Activated T-helper 17 cell treated with anti-CD3 and anti-CD28 coated beads, Interleukin-2, amount 50 U/mL, for 72 hours (primary cell): ENCODE measurements at regions not wholly inside any gene's neighbourhood (a gene's known extent, or its start where the extent isn't known, plus 50 kb on each side); places are given as distances from the start of the nearest gene placed in this dataset.

Experiments
- ATAC-seq: fragments of 150-1000 bp; cut with Tn5 transposase; replicated peaks from 2 replicates; pipeline ENCODE4 v1.10.0; 2021; ENCODE audit warnings: mild to moderate bottlenecking, moderate library complexity
- H3K27ac Mint-ChIP-seq: one replicate; pipeline ENCODE4 v1.8.0; 2022; ENCODE audit warnings: mixed read lengths
- H3K27me3 Mint-ChIP-seq: one replicate; pipeline ENCODE4 v1.8.0; 2022; ENCODE audit warnings: mixed read lengths
- H3K36me3 Mint-ChIP-seq: one replicate; pipeline ENCODE4 v1.8.0; 2022; ENCODE audit warnings: low read depth, mild to moderate bottlenecking, mixed read lengths
- H3K4me1 Mint-ChIP-seq: one replicate; pipeline ENCODE4 v1.8.0; 2022; ENCODE audit warnings: mixed read lengths
- H3K4me3 Mint-ChIP-seq: one replicate; pipeline ENCODE4 v1.8.0; 2022; ENCODE audit warnings: mild to moderate bottlenecking, mixed read lengths
- H3K9me3 Mint-ChIP-seq: one replicate; pipeline ENCODE4 v1.8.0; 2022; ENCODE audit warnings: mixed read lengths

- Mint-ChIP-seq H3K27me3 (peaks cover 8% of the 10 kb centered on the region), H3K4me3 (no peak overlapping the region), H3K36me3 (no peaks in the 10 kb centered on the region), H3K9me3 (no peaks in the 10 kb centered on the region), H3K27ac (no peak overlapping the region), H3K4me1 (no peaks in the 10 kb centered on the region)
- no peak for ATAC-seq
These were observed 111.1 kb downstream of the CYP26B1 start for GRCh38 chr2:72036595-72036994.

GRCh38 chr2:72036173-72036545, 111.5 kb downstream of the CYP26B1 start:
- Mint-ChIP-seq H3K4me1 (no peaks in the 10 kb centered on the region), H3K36me3 (no peaks in the 10 kb centered on the region), H3K4me3 (no peak overlapping the region), H3K27me3 (peaks cover 8% of the 10 kb centered on the region), H3K27ac (no peak overlapping the region), H3K9me3 (no peaks in the 10 kb centered on the region)
- ATAC-seq, result no peak

GRCh38 chr2:72035518-72036172, 112.0 kb downstream of the CYP26B1 start:
- Mint-ChIP-seq H3K27me3 (peaks cover 8% of the 10 kb centered on the region), H3K36me3 (no peaks in the 10 kb centered on the region), H3K9me3 (no peaks in the 10 kb centered on the region), H3K4me1 (no peaks in the 10 kb centered on the region), H3K27ac (no peak overlapping the region), H3K4me3 (no peak overlapping the region)
- no peak for ATAC-seq

GRCh38 chr2:72034353-72035095, 113.1 kb downstream of the CYP26B1 start:
- Mint-ChIP-seq H3K27me3 (peaks cover 8% of the 10 kb centered on the region), H3K36me3 (no peaks in the 10 kb centered on the region), H3K4me1 (no peaks in the 10 kb centered on the region), H3K27ac (no peak overlapping the region), H3K9me3 (no peaks in the 10 kb centered on the region), H3K4me3 (no peak overlapping the region)
- ATAC-seq, result no peak

GRCh38 chr2:72033636-72034035, 114.0 kb downstream of the CYP26B1 start:
- Mint-ChIP-seq H3K9me3 (no peaks in the 10 kb centered on the region), H3K27me3 (peaks cover 8% of the 10 kb centered on the region), H3K27ac (no peak overlapping the region), H3K4me3 (no peak overlapping the region), H3K36me3 (no peaks in the 10 kb centered on the region), H3K4me1 (no peaks in the 10 kb centered on the region)
- ATAC-seq, result no peak

- Mint-ChIP-seq H3K36me3 (no peaks in the 10 kb centered on the region), H3K27ac (no peak overlapping the region), H3K9me3 (no peaks in the 10 kb centered on the region), H3K4me1 (no peaks in the 10 kb centered on the region), H3K27me3 (peaks cover 8% of the 10 kb centered on the region), H3K4me3 (no peak overlapping the region)
- no peak for ATAC-seq
These were observed 115.1 kb downstream of the CYP26B1 start for GRCh38 chr2:72032481-72033041.

- Mint-ChIP-seq H3K27me3 (peaks cover 8% of the 10 kb centered on the region), H3K9me3 (no peaks in the 10 kb centered on the region), H3K36me3 (no peaks in the 10 kb centered on the region), H3K4me1 (no peaks in the 10 kb centered on the region), H3K4me3 (no peak overlapping the region), H3K27ac (no peak overlapping the region)
- no peak for ATAC-seq
These were observed 116.1 kb downstream of the CYP26B1 start for GRCh38 chr2:72031346-72032110.

- Mint-ChIP-seq H3K27me3 (peaks cover 13% of the 10 kb centered on the region), H3K4me3 (no peak overlapping the region), H3K9me3 (no peaks in the 10 kb centered on the region), H3K27ac (no peak overlapping the region), H3K4me1 (no peaks in the 10 kb centered on the region), H3K36me3 (no peaks in the 10 kb centered on the region)
- no peak for ATAC-seq
These were observed 118.7 kb downstream of the CYP26B1 start for GRCh38 chr2:72028996-72029395.

- Mint-ChIP-seq H3K27ac (no peak overlapping the region), H3K9me3 (no peaks in the 10 kb centered on the region), H3K4me1 (no peaks in the 10 kb centered on the region), H3K36me3 (no peaks in the 10 kb centered on the region), H3K4me3 (no peak overlapping the region), H3K27me3 (peaks cover 9% of the 10 kb centered on the region)
- no peak for ATAC-seq
These were observed 119.2 kb downstream of the CYP26B1 start for GRCh38 chr2:72028351-72028995.

- peaks cover 6% of the 10 kb centered on the region for H3K27me3 Mint-ChIP-seq
- H3K27ac Mint-ChIP-seq, result no peak overlapping the region
- no peaks in the 10 kb centered on the region for H3K9me3 Mint-ChIP-seq
- no peaks in the 10 kb centered on the region for H3K4me1 Mint-ChIP-seq
- H3K4me3 Mint-ChIP-seq, result no peak overlapping the region
- no peak for ATAC-seq
- no peaks in the 10 kb centered on the region for H3K36me3 Mint-ChIP-seq
These were observed 120.1 kb downstream of the CYP26B1 start for GRCh38 chr2:72027426-72028161.

GRCh38 chr2:72026819-72027425, 120.7 kb downstream of the CYP26B1 start:
- no peaks in the 10 kb centered on the region for H3K36me3 Mint-ChIP-seq
- no peaks in the 10 kb centered on the region for H3K9me3 Mint-ChIP-seq
- peaks cover 11% of the 10 kb centered on the region for H3K27me3 Mint-ChIP-seq
- H3K27ac Mint-ChIP-seq, result no peak overlapping the region
- H3K4me3 Mint-ChIP-seq, result no peak overlapping the region
- no peaks in the 10 kb centered on the region for H3K4me1 Mint-ChIP-seq
- no peak for ATAC-seq

- H3K36me3 Mint-ChIP-seq, result no peaks in the 10 kb centered on the region
- no peak overlapping the region for H3K27ac Mint-ChIP-seq
- H3K9me3 Mint-ChIP-seq, result no peaks in the 10 kb centered on the region
- no peak overlapping the region for H3K4me3 Mint-ChIP-seq
- no peak for ATAC-seq
- peaks cover 11% of the 10 kb centered on the region for H3K27me3 Mint-ChIP-seq
- H3K4me1 Mint-ChIP-seq, result no peaks in the 10 kb centered on the region
These were observed 123.0 kb downstream of the CYP26B1 start for GRCh38 chr2:72024451-72025175.
